ENCODE measurements at regions not wholly inside any gene's neighbourhood (a gene's known extent, or its start where the extent isn't known, plus 50 kb on each side); places are given as distances from the start of the nearest gene placed in this dataset.

GRCh38 chr3:26425076-26425475 is 197.5 kb upstream of the LRRC3B start:
- no peak for TF ChIP-seq CTCF (IDR thresholded peaks at IDR 0.05; ENCODE audit: extremely low read depth, insufficient read depth, missing control alignments)
- no peak for DNase-seq (ENCODE audit: low spot score)
- in situ Hi-C loops (cut with MboI; ENCODE audit: low pct_unique_long_range_greater_than_20kb, low sequenced_read_pairs, unreplicated experiment), result no loop called here

DNA sequence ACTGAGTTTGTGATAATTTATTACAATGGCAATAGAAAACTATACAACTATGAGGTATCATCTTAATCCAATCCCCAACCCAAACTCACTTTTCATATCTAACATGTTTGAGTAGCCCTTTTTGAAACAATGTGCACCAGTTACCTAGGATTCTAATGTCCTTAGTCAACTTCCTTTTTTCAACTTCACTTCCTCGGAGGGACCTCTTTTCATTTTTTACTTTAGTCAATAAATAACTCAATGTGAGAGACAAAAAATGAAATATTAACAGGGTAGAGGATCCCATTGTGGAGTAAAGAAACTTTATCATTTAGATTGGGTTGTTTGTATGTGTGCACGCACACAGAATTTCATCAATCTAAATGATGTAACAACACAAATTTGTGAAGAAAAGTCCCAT is 193.6 kb upstream of the LRRC3B start:
- in situ Hi-C loops (cut with MboI; ENCODE audit: low pct_unique_long_range_greater_than_20kb, low sequenced_read_pairs, unreplicated experiment), result no loop called here
- DNase-seq (ENCODE audit: low spot score), result no peak
- TF ChIP-seq CTCF (IDR thresholded peaks at IDR 0.05; ENCODE audit: extremely low read depth, insufficient read depth, missing control alignments), result no peak

- DNase-seq (ENCODE audit: low spot score), result no peak
- TF ChIP-seq CTCF (IDR thresholded peaks at IDR 0.05; ENCODE audit: extremely low read depth, insufficient read depth, missing control alignments), result no peak
- in situ Hi-C loops (cut with MboI; ENCODE audit: low pct_unique_long_range_greater_than_20kb, low sequenced_read_pairs, unreplicated experiment), result no loop called here
Measured at GRCh38 chr3:26437678-26438077, 184.9 kb upstream of the LRRC3B start.

- TF ChIP-seq CTCF (IDR thresholded peaks at IDR 0.05; ENCODE audit: extremely low read depth, insufficient read depth, missing control alignments), result no peak
- in situ Hi-C loops (cut with MboI; ENCODE audit: low pct_unique_long_range_greater_than_20kb, low sequenced_read_pairs, unreplicated experiment), result no loop called here
- DNase-seq (ENCODE audit: low spot score), result no peak
Measured at GRCh38 chr3:26438325-26438940, 184.1 kb upstream of the LRRC3B start.

GRCh38 chr3:26438981-26439884 is 183.3 kb upstream of the LRRC3B start:
- no peak for DNase-seq (ENCODE audit: low spot score)
- in situ Hi-C loops (cut with MboI; ENCODE audit: low pct_unique_long_range_greater_than_20kb, low sequenced_read_pairs, unreplicated experiment), result no loop called here
- TF ChIP-seq CTCF (IDR thresholded peaks at IDR 0.05; ENCODE audit: extremely low read depth, insufficient read depth, missing control alignments), result no peak

DNA sequence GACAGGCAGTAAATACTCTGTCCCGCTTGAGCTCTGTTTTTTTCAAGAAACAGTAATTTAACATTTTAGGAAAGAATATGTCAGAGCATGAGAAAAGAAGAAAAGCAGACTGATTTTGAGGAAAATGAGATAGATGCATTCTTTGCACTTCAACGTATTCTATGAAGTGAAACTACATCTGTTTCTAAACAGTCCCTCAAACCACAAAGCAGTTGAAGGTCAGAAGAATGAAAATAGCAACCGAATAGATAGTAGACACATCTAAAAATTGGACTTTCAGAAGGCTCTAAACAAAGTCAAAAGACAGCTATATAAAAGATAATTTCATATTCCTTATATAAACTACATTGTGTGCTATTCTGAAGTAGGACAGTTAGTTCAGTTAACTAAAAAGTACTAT is 172.6 kb upstream of the LRRC3B start:
- TF ChIP-seq CTCF (IDR thresholded peaks at IDR 0.05; ENCODE audit: extremely low read depth, insufficient read depth, missing control alignments), result no peak
- no peak for DNase-seq (ENCODE audit: low spot score)
- in situ Hi-C loops (cut with MboI; ENCODE audit: low pct_unique_long_range_greater_than_20kb, low sequenced_read_pairs, unreplicated experiment), result no loop called here

Measured in GM13977 (cell line).